ENCODE measurements at regions not wholly inside any gene's neighbourhood (a gene's known extent, or its start where the extent isn't known, plus 50 kb on each side); places are given as distances from the start of the nearest gene placed in this dataset.

GRCh38 chr11:119875841-119876600, 147.0 kb upstream of the NECTIN1 start:
- ChIA-PET CTCF (no interaction called here), POLR2A (no interaction called here)
- no peak overlapping the region for H3K4me3 ChIP-seq (ENCODE audit: low read depth, low read length)
- no peak for DNase-seq (ENCODE audit: low read depth, low spot score)
- no peak overlapping the region for H3K27ac ChIP-seq (ENCODE audit: low read depth, low read length)
- peaks cover 26% of the 10 kb centered on the region for H3K27me3 ChIP-seq (ENCODE audit: control insufficient read depth, insufficient read depth, low read length)
- no peak for TF ChIP-seq CTCF (IDR thresholded peaks at IDR 0.05; ENCODE audit: low read depth, low read length)
- no peaks in the 10 kb centered on the region for H3K9me3 ChIP-seq (ENCODE audit: control insufficient read depth, insufficient read depth, low read length)

- Histone ChIP-seq H3K4me3 (ENCODE audit: low read depth, low read length) (no peak overlapping the region), H3K9me3 (ENCODE audit: control insufficient read depth, insufficient read depth, low read length) (no peaks in the 10 kb centered on the region), H3K27me3 (ENCODE audit: control insufficient read depth, insufficient read depth, low read length) (peaks cover 26% of the 10 kb centered on the region), H3K27ac (ENCODE audit: low read depth, low read length) (no peak overlapping the region)
- CTCF ChIA-PET, result no interaction called here
- POLR2A ChIA-PET, result no interaction called here
- TF ChIP-seq CTCF (IDR thresholded peaks at IDR 0.05; ENCODE audit: low read depth, low read length), result no peak
- DNase-seq (ENCODE audit: low read depth, low spot score), result no peak
Observed at GRCh38 chr11:119874660-119875238, 145.7 kb upstream of the NECTIN1 start.

- ChIA-PET CTCF (no interaction called here), POLR2A (no interaction called here)
- no peak for TF ChIP-seq CTCF (IDR thresholded peaks at IDR 0.05; ENCODE audit: low read depth, low read length)
- no peak for DNase-seq (ENCODE audit: low read depth, low spot score)
- Histone ChIP-seq H3K27me3 (ENCODE audit: control insufficient read depth, insufficient read depth, low read length) (peaks cover 24% of the 10 kb centered on the region), H3K4me3 (ENCODE audit: low read depth, low read length) (no peak overlapping the region), H3K9me3 (ENCODE audit: control insufficient read depth, insufficient read depth, low read length) (no peaks in the 10 kb centered on the region), H3K27ac (ENCODE audit: low read depth, low read length) (no peak overlapping the region)
Observed at GRCh38 chr11:119873761-119874421, 144.9 kb upstream of the NECTIN1 start.

- no peak for DNase-seq (ENCODE audit: low read depth, low spot score)
- H3K27ac ChIP-seq (ENCODE audit: low read depth, low read length), result no peak overlapping the region
- POLR2A ChIA-PET, result no interaction called here
- H3K4me3 ChIP-seq (ENCODE audit: low read depth, low read length), result no peak overlapping the region
- H3K27me3 ChIP-seq (ENCODE audit: control insufficient read depth, insufficient read depth, low read length), result peaks cover 24% of the 10 kb centered on the region
- no peaks in the 10 kb centered on the region for H3K9me3 ChIP-seq (ENCODE audit: control insufficient read depth, insufficient read depth, low read length)
- CTCF ChIA-PET, result no interaction called here
- TF ChIP-seq CTCF (IDR thresholded peaks at IDR 0.05; ENCODE audit: low read depth, low read length), result no peak
Observed at GRCh38 chr11:119872611-119873310, 143.8 kb upstream of the NECTIN1 start.
